Amygdala (tissue), 56 donors: ENCODE measurements at regions not wholly inside any gene's neighbourhood (a gene's known extent, or its start where the extent isn't known, plus 50 kb on each side); places are given as distances from the start of the nearest gene placed in this dataset.

Experiments
- DNase-seq, 56 donors: peaks; one replicate each; lab custom pipeline; 2025; lab: John Stamatoyannopoulos, UW

DNA sequence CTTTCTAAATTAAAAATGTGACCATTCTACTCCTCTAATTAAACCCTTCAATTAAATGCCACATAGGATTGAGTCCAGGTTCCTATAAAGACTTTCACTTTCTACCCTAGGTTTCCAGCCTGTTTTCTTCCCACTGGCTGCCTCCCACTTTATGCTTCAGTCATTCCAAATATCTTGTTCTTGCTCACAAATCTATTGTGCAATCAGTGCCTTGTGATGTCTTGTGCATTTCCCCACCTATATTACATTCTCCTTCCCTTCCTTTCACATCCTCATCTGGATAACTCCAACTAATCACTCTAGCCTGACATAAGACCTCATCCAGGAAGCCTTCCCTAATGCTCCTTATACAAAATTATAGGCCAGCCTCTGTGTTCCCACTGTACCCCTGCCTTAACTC is 281.7 kb upstream of the LRATD1 start:
- DNase-seq = no peak

GRCh38 chr2:14352067-14352466 is 280.4 kb upstream of the LRATD1 start:
- no peak for DNase-seq

- DNase-seq = no peak
Observed at GRCh38 chr2:14354231-14354630, 278.3 kb upstream of the LRATD1 start.

GRCh38 chr2:14355102-14355501 is 277.4 kb upstream of the LRATD1 start:
- no peak for DNase-seq

DNA sequence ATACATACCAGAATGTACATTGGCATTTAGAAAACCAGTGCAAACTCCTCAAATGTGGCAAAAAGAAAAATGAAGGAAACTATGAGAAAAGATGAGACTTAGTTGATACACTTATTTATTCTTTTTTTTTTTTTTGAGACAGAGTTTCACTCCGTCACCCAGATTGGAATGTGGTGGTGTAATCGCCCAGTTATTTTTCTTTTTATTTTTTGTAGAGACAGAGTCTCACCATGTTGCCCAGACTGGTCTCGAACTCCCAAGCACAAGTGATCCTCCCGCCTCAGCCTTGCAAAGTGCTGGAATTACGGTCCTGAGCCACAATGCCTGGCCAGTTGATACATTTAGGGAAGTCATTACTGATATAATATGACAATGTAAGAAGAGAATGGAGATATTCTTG is 274.2 kb upstream of the LRATD1 start:
- DNase-seq = no peak

DNA sequence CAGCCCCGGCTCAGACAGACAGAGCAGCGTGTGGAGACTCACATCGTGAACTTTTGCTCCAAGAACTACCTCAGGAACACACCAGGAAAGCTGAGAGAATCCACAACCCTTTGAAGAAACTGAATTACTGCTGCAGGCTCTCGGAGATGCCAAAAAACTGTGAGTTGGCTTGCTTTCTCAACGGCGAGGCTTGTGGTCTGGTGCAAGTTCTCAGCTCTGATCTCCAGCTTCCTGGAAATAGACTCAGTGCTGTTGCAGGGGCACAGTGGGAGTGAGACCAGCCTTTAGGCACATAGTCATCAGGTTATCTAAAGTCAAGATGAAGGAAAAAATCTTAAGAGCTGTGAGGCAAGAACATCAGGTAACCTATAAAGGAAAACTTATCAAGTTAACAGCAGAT is 273.7 kb upstream of the LRATD1 start:
- no peak for DNase-seq

DNA sequence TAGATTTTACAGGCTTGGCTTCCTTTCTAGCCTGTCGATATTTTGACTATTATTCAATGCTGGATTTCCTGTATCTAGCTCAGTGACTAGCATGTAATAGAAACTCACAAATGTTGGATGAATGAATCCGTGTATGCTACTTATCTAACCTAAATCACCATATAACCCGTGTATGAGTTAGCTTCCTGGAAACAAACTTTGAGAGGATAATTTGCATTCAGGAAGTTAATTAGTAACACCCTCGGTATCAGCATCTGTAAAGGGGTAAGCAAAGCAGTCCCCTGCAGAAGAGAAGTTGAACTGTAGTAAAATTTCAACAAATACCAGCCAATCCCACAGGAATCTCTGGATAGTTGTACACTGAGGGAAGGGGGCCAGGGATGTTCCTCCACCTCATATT is 269.4 kb upstream of the LRATD1 start:
- no peak for DNase-seq

DNA sequence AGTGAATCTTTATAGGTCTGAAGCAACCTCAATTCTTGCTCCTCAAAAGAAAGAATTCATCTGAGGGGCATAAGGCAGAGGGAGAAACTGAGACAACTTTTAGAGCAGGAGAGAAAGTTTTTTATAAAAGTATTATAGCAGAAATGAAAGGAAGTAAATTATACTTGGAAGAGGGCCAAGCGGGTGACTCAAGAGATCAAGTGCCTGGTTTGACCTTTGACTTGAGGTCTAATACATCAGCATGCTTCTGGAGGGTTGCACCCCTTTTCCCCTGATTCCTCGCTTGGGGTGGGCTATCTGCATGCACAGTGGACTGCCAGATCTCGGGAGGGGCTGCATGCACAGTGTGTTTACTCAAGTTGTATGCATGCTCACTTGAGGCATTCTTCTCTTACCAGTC is 268.5 kb upstream of the LRATD1 start:
- DNase-seq = no peak

GRCh38 chr2:14364471-14364870 is 268.0 kb upstream of the LRATD1 start:
- no peak for DNase-seq

- DNase-seq = no peak
Observed at GRCh38 chr2:14385043-14385442, 247.5 kb upstream of the LRATD1 start.

DNA sequence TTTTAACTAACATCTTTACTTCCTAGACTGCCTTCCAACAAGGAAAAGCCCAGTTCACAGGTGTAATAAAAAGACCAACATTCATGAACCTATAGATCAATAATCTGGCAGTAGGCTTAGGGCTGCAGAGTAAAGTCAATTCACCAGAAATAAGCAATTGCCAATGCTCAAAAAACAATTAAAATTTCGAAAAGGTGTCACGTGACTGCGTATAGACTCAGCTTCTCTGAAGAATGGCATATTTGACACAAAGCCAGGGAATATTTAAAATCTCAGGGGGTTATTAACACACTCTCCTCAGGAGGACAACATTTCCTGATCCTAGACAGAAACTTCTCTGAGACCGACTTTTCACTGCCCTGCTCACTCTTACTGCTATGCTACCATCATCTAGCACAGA is 245.2 kb upstream of the LRATD1 start:
- no peak for DNase-seq

GRCh38 chr2:14388724-14389123 is 243.8 kb upstream of the LRATD1 start:
- DNase-seq = no peak

GRCh38 chr2:14396533-14397083 is 235.9 kb upstream of the LRATD1 start:
- DNase-seq = no peak

DNA sequence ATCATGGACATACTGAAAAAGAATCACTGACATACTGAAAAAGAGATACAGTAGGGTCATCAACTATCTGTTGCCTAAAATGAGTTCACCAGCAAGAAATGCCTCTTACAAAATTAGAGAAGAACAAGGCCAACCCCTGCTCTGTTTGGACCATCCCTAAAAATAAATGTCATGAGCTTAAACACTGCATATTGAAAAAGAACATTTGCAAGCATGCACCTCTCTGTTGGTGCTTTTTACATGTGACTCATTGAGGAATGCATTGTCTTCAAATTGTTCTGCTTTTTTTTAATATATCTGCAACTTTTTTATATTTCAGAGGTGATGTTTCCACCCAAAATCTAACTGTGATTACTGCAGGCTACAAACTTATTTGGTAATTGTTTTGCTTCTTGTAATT is 233.9 kb upstream of the LRATD1 start:
- no peak for DNase-seq

- DNase-seq = no peak
Observed at GRCh38 chr2:14401873-14402272, 230.6 kb upstream of the LRATD1 start.

- DNase-seq = no peak
Observed at GRCh38 chr2:14408695-14409094, 223.8 kb upstream of the LRATD1 start.

- DNase-seq = no peak
Observed at GRCh38 chr2:14417551-14417950, 215.0 kb upstream of the LRATD1 start.

DNA sequence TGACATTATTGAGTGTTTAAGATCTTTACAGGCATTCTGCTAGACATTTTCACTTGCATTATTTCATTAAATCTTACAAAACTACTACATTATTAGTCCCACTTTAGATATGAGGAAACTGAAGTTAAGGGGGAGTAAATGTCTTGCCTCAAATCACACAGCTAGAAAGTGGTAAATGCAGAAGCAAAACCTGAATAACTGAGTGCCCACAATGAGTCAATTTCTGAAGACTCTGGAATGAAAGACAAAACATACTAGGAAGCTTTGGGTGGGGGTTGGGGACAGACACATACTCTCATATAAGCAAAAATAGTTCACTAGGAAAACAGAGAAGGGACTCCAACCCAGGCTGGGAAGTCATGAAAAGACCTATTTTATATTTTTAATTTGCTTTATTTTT is 214.4 kb upstream of the LRATD1 start:
- DNase-seq = no peak

DNA sequence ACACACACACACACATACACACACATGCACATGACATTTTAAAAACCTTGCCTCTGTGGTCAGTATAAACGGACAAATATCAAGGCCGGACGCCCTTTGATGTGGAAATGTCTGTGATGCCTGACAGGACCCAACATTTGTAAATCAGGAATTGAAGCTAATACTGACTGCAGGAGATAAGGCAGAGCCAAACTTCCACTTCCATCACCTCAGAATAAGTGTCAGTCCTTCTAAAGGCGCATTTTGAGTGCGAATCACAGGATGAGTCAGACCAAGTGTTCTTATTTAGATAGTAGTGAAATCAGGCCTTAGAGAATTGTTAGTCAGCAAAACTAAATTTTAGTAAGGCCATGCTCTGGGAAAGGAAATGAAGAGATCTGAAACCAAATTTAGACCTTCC is 211.7 kb upstream of the LRATD1 start:
- no peak for DNase-seq

DNA sequence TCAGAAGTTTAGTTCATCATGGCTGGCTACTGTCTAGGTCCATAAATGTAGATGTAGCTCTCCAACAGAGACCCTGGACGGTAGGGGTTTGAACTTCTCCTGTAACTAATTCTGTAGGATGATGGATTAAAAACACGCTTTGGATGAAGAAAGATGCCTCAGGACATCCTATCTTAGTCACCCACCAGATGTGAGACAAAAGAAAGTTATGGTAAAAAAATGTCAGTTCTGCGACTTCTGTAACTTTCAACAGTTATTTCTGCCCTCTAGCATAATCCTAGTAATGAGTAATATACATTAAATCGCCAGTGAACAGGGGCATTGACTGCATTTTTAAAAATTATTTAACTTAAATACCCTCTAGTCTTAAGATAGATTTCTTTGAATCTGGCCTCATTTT is 210.1 kb upstream of the LRATD1 start:
- DNase-seq = no peak

- no peak for DNase-seq
Observed at GRCh38 chr2:14423145-14423906, 209.2 kb upstream of the LRATD1 start.

DNA sequence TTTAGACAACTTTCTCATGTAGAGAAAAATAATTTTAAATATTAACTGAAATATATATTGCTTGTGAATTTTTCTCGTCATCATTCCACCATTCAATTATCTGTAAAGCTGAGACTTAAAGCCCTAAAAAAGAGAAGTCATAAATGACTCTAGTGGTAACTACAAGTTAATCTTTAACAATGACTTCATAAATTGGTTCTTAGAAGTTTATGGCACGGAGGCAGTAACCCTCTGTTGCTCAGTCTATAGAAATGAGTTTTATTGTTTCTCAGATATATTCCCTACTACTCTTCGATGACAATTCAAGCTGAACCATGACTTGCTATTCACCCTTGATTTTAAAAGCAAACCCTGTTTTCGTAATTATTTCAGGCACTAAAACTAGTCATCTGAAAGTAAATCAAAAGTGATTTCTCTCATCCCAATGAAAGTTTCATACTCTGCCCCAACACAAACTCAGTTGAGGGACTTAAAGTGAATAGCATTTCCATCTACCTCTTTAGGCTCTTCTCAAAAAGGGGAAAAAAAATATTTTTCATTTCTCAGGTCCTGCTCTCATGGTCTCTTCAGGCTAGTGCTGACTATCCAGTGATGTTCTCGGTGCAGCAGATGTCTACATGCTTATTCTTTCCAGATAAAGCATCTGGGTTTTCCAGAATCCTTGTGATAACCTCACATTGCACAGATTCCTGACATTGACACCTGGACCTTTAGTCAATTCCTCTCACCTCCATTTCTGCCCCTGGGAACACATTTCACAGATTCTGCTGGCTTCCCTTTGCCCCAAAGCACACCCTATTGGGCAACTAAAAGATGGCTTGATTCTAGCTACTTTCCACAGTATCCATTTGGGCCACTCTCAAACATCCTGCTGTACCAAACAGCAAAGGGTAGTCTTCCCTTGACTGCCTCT is 207.8 kb upstream of the LRATD1 start:
- no peak for DNase-seq
